CD4-positive, alpha-beta T cell treated with Interleukin-6 for 4 hours (primary cell): ENCODE measurements at regions not wholly inside any gene's neighbourhood (a gene's known extent, or its start where the extent isn't known, plus 50 kb on each side); places are given as distances from the start of the nearest gene placed in this dataset.

Experiments used
- DNase-seq: peaks from one replicate; pipeline ENCODE4 v3.0.0-alpha.2; 2020; ENCODE audit warnings: mixed read lengths

- DNase-seq = no peak
These were observed 715.5 kb downstream of the BRD1 start for GRCh38 chr22:49112176-49112575.

- no peak for DNase-seq
These were observed 716.6 kb downstream of the BRD1 start for GRCh38 chr22:49111085-49111484.

GRCh38 chr22:49108636-49109315 is 718.9 kb downstream of the BRD1 start:
- no peak for DNase-seq

DNA sequence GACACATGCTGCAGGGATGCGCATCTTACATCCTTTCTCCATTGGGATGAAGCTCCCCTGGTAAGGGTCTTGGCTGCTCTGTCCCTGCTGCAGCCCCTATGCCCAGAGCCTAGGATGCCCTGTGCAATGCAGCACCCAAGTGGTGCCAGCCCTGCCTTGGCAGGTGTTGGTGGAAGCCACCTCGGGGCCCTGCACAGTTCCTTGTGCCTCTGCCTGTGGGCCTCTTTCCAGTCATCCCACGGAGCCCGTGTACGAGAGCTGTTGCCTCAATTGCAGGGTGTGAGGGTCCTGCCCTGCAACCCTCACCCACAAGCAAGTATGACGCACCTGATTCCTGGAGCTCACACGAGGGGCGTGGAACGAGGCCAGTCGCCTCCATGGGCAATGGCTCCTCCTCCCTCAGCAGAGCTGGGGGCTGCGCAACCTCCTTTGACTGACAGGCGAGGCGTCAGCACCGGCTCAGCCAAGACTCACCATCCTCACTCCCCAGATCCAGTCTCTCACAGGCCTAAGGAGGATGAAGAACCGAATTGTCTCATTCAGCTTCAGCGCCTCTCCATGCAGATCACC is 719.6 kb downstream of the BRD1 start:
- DNase-seq = no peak

GRCh38 chr22:49107561-49107960 is 720.1 kb downstream of the BRD1 start:
- DNase-seq = no peak

GRCh38 chr22:49106842-49107152 is 720.9 kb downstream of the BRD1 start:
- no peak for DNase-seq

- DNase-seq = no peak
These were observed 721.4 kb downstream of the BRD1 start for GRCh38 chr22:49106096-49106841.

DNA sequence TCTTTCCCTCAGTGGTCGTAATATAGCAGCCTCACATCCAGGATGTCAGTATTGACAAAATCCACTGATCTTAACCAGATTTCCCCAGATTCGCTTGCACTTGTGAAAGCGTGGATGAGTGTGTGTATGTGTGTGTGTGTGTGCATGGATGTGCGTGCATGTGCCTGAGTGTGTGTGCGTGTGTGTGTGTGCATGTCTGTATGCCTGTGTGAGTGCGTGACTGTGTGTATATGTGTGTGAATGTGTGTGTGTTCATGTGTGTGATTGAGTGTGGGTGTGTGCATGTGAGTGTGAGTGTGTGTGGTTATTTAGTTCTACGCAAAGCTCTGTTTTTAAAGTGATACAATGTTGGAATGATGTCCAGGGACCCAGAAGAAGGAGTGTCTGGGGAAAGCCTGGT is 723.2 kb downstream of the BRD1 start:
- DNase-seq = no peak

DNA sequence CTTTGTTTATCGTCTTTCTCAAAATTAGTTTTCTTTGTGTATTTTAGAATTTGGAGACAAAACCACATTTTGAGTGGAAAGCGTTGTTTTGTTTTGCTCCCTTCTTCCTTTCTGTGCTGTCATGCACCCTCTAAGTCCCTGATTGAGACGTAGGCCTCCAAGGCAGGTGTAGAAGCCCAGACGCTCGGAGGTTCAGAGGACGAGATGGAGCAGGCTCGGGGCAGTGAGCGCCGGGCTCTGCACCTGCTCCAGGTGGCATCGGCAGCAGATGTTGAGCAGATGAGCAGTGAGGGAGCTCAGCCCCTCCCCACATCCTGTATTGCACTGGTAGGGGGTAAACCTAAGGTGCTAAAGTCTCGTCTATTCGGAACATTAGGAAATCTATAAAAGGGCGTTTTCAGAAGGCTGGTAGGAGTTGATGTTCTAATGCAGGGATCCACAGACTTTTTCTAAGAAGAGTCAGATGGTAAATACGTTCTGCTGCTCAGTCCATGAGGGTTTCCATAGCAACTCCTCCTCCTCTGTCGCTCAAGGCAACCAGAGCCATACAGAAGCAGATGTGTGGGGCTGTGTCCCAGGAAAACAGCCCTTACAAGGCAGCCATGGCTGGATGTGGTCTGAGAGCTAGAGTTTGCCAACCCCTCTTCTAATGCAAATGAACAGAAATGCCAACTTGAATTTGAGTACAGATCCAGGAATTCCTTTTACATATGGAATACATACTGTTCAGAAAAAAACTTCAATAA is 724.2 kb downstream of the BRD1 start:
- no peak for DNase-seq

GRCh38 chr22:49102367-49102766 is 725.3 kb downstream of the BRD1 start:
- DNase-seq = no peak

DNA sequence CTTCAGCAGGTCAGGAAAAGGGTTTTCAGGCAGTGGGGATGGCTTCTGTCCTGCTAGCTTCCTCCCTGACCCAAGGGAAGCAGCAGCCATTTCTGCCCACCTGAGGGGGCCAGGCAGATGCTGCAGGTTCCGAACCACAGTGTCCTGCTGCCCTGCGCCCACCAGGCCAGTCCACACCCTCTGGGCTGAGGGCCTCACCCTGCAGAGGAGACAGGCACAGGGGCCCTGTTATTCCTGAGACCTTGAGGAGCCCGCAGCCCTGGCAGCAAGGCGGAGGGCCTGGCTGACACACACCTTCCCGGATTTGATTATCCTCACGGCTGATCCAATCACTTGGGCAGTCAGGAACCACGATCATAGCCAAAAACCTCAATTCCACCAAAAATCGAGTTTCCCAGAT is 725.8 kb downstream of the BRD1 start:
- DNase-seq = no peak

- DNase-seq = no peak
These were observed 726.4 kb downstream of the BRD1 start for GRCh38 chr22:49101225-49101624.

GRCh38 chr22:49100773-49101172 is 726.9 kb downstream of the BRD1 start:
- no peak for DNase-seq

DNA sequence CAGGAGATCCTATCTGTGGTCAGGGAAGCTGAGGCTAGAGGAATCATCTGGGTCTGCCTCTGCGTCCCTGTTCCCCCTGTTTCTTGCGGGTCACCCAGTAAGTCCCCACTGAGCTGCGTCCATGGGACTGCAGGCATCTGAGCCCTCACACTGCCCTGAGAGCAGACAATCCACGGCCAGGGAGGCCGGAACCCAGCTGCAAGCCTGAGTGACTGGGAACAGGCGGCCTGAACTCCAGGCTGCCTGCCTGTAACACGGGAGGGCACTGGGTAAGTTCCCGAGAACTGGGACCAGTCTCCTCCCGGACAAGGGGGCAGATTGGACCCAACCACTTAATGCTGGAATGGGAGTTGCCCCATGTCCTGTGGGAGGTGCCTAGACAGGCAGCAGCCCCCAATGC is 727.4 kb downstream of the BRD1 start:
- DNase-seq = no peak

- DNase-seq = no peak
These were observed 728.1 kb downstream of the BRD1 start for GRCh38 chr22:49099496-49100124.

DNA sequence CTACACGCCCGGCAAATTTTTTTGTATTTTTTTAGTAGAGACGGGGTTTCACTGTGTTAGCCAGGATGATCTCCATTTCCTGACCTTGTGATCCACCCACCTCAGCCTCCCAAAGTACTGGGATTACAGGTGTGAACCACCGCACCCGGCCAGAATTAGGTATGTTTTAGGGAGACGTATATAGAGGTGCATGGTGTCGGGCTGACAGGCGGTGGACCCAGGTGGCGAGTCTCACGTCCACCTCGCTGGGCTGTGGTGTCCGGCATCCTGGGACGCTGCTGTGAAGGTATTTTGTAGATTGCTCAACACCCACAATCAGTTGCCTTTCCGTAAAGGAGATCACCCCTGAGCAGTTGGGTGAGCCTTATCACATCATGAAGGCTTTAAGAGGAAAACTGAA is 728.6 kb downstream of the BRD1 start:
- DNase-seq = no peak

- no peak for DNase-seq
These were observed 729.7 kb downstream of the BRD1 start for GRCh38 chr22:49097966-49098365.

- DNase-seq = no peak
These were observed 730.3 kb downstream of the BRD1 start for GRCh38 chr22:49097171-49097925.

DNA sequence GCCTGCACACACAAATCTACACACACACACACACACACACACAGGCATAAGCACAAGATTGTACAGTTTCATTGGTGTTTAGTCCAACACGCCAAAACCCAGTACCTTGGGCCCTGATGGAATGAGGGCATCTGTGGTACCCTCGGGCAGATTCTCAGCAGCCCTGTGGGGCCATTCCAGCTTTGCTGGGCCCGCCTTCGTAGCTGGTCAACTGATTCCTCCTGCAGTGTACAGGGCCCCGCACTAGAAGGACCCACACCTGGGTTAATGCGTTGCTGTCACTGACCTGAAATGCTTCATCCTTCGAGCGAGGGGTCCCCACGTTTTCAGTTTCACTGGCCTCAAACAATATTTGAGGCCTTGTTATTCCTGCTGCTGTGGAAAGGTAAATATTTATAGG is 731.2 kb downstream of the BRD1 start:
- DNase-seq = no peak

- no peak for DNase-seq
These were observed 732.3 kb downstream of the BRD1 start for GRCh38 chr22:49095366-49095765.

DNA sequence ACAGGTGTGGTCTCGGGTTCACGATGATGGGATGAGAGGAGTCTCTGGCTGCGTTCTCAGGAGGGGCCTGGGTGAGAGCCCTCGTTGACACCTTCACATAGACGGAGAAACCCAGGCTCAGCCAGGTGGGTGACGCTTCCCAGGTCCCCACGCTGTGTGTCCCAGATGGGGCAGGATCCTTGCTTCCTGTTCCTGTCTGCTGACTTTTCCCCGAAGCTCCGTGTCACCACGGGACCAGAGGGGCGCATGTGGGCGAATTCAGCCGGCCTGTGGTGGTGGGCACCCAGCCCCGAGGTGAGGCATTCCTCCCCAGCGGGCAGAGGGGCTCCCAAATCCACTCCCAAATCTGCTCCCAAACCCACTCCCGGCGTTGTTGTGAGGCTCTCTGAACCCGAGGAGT is 732.8 kb downstream of the BRD1 start:
- DNase-seq = no peak

GRCh38 chr22:49094151-49094550 is 733.5 kb downstream of the BRD1 start:
- no peak for DNase-seq
